Kidney (tissue), 13 donors: ENCODE measurements at regions not wholly inside any gene's neighbourhood (a gene's known extent, or its start where the extent isn't known, plus 50 kb on each side); places are given as distances from the start of the nearest gene placed in this dataset.

Experiments
- DNase-seq, 5 donors: peaks; one replicate each; pipeline ENCODE4 v3.0.0-alpha.2; 2013 to 2020
- FAIRE-seq: peaks from 2 replicates; lab custom pipeline; 2012; peaks lifted over from hg19 to GRCh38; lab: Jason Lieb, UNC
- H3K27ac ChIP-seq, 2 donors: one replicate each; pipeline ENCODE4 v1.7.0; 2013; ENCODE audit warnings: low read depth in 2 of 2, low read length in 2 of 2, inconsistent platforms in 1 of 2
- H3K27me3 ChIP-seq: one replicate; pipeline ENCODE4 v1.7.1; 2013; ENCODE audit warnings: low read length, inconsistent platforms; ENCODE audit not compliant: control insufficient read depth, insufficient read depth
- H3K36me3 ChIP-seq, 3 donors: one replicate each; pipeline versions ENCODE4 v1.7.0 to v1.7.1; 2013; ENCODE audit warnings: low read length in 3 of 3, control low read depth in 1 of 3, inconsistent platforms in 1 of 3; ENCODE audit not compliant: insufficient read depth in 3 of 3, control insufficient read depth in 2 of 3
- H3K4me1 ChIP-seq, 3 donors: one replicate each; pipeline versions ENCODE4 v1.7.0 to v1.7.1; 2013; ENCODE audit warnings: low read length in 3 of 3, inconsistent platforms in 1 of 3, low read depth in 1 of 3; ENCODE audit not compliant: control insufficient read depth in 2 of 3, insufficient read depth in 2 of 3
- H3K4me3 ChIP-seq, 3 donors: one replicate each; pipeline versions ENCODE4 v1.7.0 to v1.8.1; 2013; ENCODE audit warnings: low read length in 3 of 3, control low read depth in 1 of 3, inconsistent platforms in 1 of 3
- H3K9ac ChIP-seq, 3 donors: one replicate each; pipeline versions ENCODE4 v1.7.0 to v1.7.1; 2013; ENCODE audit warnings: low read length in 3 of 3, control low read depth in 1 of 3, inconsistent platforms in 1 of 3
- H3K9me3 ChIP-seq, 3 donors: one replicate each; pipeline versions ENCODE4 v1.7.0 to v1.7.1; 2013; ENCODE audit warnings: low read length in 3 of 3, control low read depth in 1 of 3, inconsistent platforms in 1 of 3; ENCODE audit not compliant: control insufficient read depth in 2 of 3, insufficient read depth in 1 of 3
- CTCF ChIP-seq: IDR thresholded peaks from 3 replicates; pipeline ENCODE4 v1.5.1; 2012; ENCODE audit warnings: mild to moderate bottlenecking, moderate library complexity, borderline replicate concordance; ENCODE audit not compliant: insufficient read depth; ENCODE audit errors: extremely low read depth
- intact Hi-C: fragments of 100-400 bp; cut with DNase I; formaldehyde crosslinking; loops from one replicate; pipeline ENCODE4 v1.11.1; 2022
- donor health status: control.
- donor health status: control.
- donor health status: control.
- donor health status: control.
- donor health status: control.
- donor health status: DM: yes; HTN: yes; CAD: no.
- donor health status: Normal renal cell carcinoma (clear cell type).

- Histone ChIP-seq H3K27ac (no peak overlapping the region), H3K9me3 (no peaks in the 10 kb centered on the region), H3K27me3 (no peaks in the 10 kb centered on the region), H3K36me3 (no peaks in the 10 kb centered on the region), H3K9ac (no peak overlapping the region), H3K4me3 (no peak overlapping the region), H3K4me1 (peaks cover 0 to 4% (median 0%) of the 10 kb centered on the region in 3 donors)
- no peak for TF ChIP-seq CTCF
- FAIRE-seq (no peak), DNase-seq (peak in 1 of 5 donors; percentile 39)
- intact Hi-C loops = no loop called here
These were observed 62.5 kb upstream of the HPCAL1 start for GRCh38 chr2:10240161-10240681.

DNA sequence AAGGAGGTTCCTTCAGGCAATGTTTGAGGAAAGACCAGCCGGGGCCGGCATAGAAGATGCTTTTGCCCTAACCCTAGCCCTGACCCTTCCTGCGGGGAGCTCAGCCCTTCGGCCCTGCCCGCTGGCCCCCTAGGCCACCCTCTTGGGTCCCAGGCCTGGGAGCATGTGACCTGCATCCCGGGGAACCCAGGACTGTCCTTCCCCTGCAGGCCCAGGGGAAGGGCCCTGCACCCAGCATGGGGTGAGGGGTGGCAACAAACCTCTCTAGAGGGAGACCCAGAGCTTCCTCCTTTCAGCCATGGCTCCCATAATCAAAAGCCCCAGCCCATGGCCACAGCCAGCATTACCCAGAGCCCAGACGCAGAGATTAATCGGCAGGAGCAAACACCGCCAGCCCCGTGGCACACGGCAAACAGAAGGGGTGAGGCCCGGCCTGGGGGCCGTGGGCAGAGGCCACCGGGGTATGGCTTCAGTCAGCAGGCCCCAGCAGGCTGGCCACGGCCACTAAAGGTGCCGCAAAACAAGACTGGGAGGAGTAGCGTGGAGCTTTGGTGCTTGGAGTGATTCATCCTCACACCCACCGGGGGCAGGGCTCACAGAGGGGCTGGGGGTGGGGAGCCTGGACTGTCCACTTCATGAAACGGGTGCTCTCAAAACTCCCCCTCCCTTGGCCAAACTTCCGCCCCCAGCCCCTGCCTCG lies 61.6 kb upstream of the HPCAL1 start:
- Histone ChIP-seq H3K27ac (no peak overlapping the region), H3K9ac (no peak overlapping the region), H3K36me3 (no peaks in the 10 kb centered on the region), H3K4me1 (peaks cover 0 to 4% (median 0%) of the 10 kb centered on the region in 3 donors), H3K4me3 (no peak overlapping the region), H3K9me3 (no peaks in the 10 kb centered on the region), H3K27me3 (no peaks in the 10 kb centered on the region)
- TF ChIP-seq CTCF = no peak
- intact Hi-C loops = no loop called here
- no peak for FAIRE-seq
- peak in 1 of 5 donors; percentile 38 for DNase-seq

GRCh38 chr2:10241641-10242430 lies 60.9 kb upstream of the HPCAL1 start:
- DNase-seq (peak; percentile 31 to 52 (median 45)), FAIRE-seq (no peak)
- peaks cover 0 to 4% (median 0%) of the 10 kb centered on the region in 3 donors for H3K4me1 ChIP-seq

More at GRCh38 chr2:10241641-10242430, 60.9 kb upstream of the HPCAL1 start:
- TF ChIP-seq CTCF = no peak
- Histone ChIP-seq H3K9ac (no peak overlapping the region), H3K36me3 (no peaks in the 10 kb centered on the region), H3K27ac (no peak overlapping the region), H3K27me3 (no peaks in the 10 kb centered on the region), H3K9me3 (no peaks in the 10 kb centered on the region), H3K4me3 (no peak overlapping the region)
- intact Hi-C loops = no loop called here
